ENCODE measurements at regions not wholly inside any gene's neighbourhood (a gene's known extent, or its start where the extent isn't known, plus 50 kb on each side); places are given as distances from the start of the nearest gene placed in this dataset.

GRCh38 chr7:25361863-25362262 is 133.6 kb upstream of the NPVF start:
- no peak for DNase-seq

GRCh38 chr7:25368599-25369201 is 140.4 kb upstream of the NPVF start:
- DNase-seq: no peak

GRCh38 chr7:25369786-25370185 is 141.5 kb upstream of the NPVF start:
- no peak for DNase-seq

GRCh38 chr7:25371972-25372371 is 143.7 kb upstream of the NPVF start:
- no peak for DNase-seq

- DNase-seq: no peak
Observed at GRCh38 chr7:25375805-25376600, 147.7 kb upstream of the NPVF start.

GRCh38 chr7:25379351-25380300 is 151.3 kb upstream of the NPVF start:
- no peak for DNase-seq

GRCh38 chr7:25381818-25382589 is 153.7 kb upstream of the NPVF start:
- no peak for DNase-seq

GRCh38 chr7:25382869-25383268 is 154.6 kb upstream of the NPVF start:
- no peak for DNase-seq

- DNase-seq: no peak
Observed at GRCh38 chr7:25383402-25383801, 155.1 kb upstream of the NPVF start.

GRCh38 chr7:25384788-25385505 is 156.7 kb upstream of the NPVF start:
- DNase-seq: no peak

- no peak for DNase-seq
Observed at GRCh38 chr7:25385506-25386136, 157.3 kb upstream of the NPVF start.

- DNase-seq: no peak
Observed at GRCh38 chr7:25386311-25386744, 158.0 kb upstream of the NPVF start.

GRCh38 chr7:25388681-25389080 is 160.4 kb upstream of the NPVF start:
- no peak for DNase-seq

GRCh38 chr7:25389489-25390106 is 161.3 kb upstream of the NPVF start:
- DNase-seq: no peak

GRCh38 chr7:25391295-25391861 is 163.1 kb upstream of the NPVF start:
- DNase-seq: no peak

- no peak for DNase-seq
Observed at GRCh38 chr7:25391961-25392587, 163.8 kb upstream of the NPVF start.

GRCh38 chr7:25392588-25393338 is 164.5 kb upstream of the NPVF start:
- DNase-seq: no peak

- no peak for DNase-seq
Observed at GRCh38 chr7:25395976-25396375, 167.7 kb upstream of the NPVF start.

- no peak for DNase-seq
Observed at GRCh38 chr7:25396668-25397067, 168.4 kb upstream of the NPVF start.
